Heart right ventricle (tissue), 16 donors: ENCODE measurements at regions not wholly inside any gene's neighbourhood (a gene's known extent, or its start where the extent isn't known, plus 50 kb on each side); places are given as distances from the start of the nearest gene placed in this dataset.

ENCODE experiments used
- ATAC-seq, 8 donors: fragments of 200-7000 bp; cut with Tn5 transposase; one replicate each; pipeline ENCODE4 v1.9.1; 2020; ENCODE audit warnings: mild to moderate bottlenecking in 8 of 8, moderate library complexity in 8 of 8, moderate number of reproducible peaks in 1 of 8
- DNase-seq, 2 donors: peaks; one replicate each; pipeline ENCODE4 v3.0.0-alpha.2; 2020
- H3K27ac ChIP-seq, 10 donors: fragments of 200-600 bp; sonication (generic) in 2 of 10; one replicate each; pipeline versions ENCODE4 v1.5.0 to v1.8.0; 2020 to 2022; ENCODE audit warnings: mild to moderate bottlenecking in 3 of 10
- H3K27me3 ChIP-seq, 7 donors: fragments of 200-600 bp; one replicate each; pipeline ENCODE4 v1.8.0; 2021 to 2022; ENCODE audit warnings: mild to moderate bottlenecking in 2 of 7
- H3K36me3 ChIP-seq, 9 donors: fragments of 200-600 bp; sonication (generic) in 1 of 9; one replicate each; pipeline versions ENCODE4 v1.5.0 to v1.8.0; 2020 to 2022; ENCODE audit warnings: mild to moderate bottlenecking in 2 of 9
- H3K4me1 ChIP-seq, 9 donors: fragments of 200-600 bp; sonication (generic) in 1 of 9; one replicate each; pipeline versions ENCODE4 v1.5.0 to v1.8.0; 2020 to 2022; ENCODE audit warnings: mild to moderate bottlenecking in 4 of 9
- H3K4me3 ChIP-seq, 10 donors: fragments of 200-600 bp; sonication (generic) in 2 of 10; one replicate each; pipeline versions ENCODE4 v1.5.0 to v1.8.0; 2020 to 2022; ENCODE audit warnings: mild to moderate bottlenecking in 7 of 10, moderate library complexity in 2 of 10
- H3K9me3 ChIP-seq, 11 donors: fragments of 200-600 bp in 10 of 11; sonication (generic) in 2 of 11; one replicate each; pipeline versions ENCODE4 v1.5.0 to v1.8.0; 2013 to 2022; ENCODE audit warnings: mild to moderate bottlenecking in 2 of 11, control low read depth in 1 of 11, moderate library complexity in 1 of 11
- WGBS, 2 donors: extraction: QIAGEN DNeasy Blood & Tissue Kit; methylation state at CpG; one replicate each; pipeline ENCODE4 v1.1.7; 2013; ENCODE audit warnings: inconsistent platforms in 1 of 2; 5-methylcytosine and 5-hydroxymethylcytosine counted together
- intact Hi-C, 10 donors: fragments of 100-400 bp; cut with DNase I; formaldehyde crosslinking; loops; one replicate each; pipeline versions ENCODE4 v1.11.1 to v1.14.2; 2022
- TF ChIP-seq, protein P1 (sequence below), 9 donors: fragments of 200-600 bp; sonication (generic) in 2 of 9; IDR thresholded peaks; one replicate each; pipeline versions ENCODE4 v1.5.0 to v1.8.0; 2021 to 2022; ENCODE audit warnings: antibody characterized with exemption in 9 of 9, mild to moderate bottlenecking in 5 of 9, moderate library complexity in 1 of 9
- donor health status: Arrhythmogenic right ventricular cardiomyopathy.
- donor health status: ischemic (EF 13 %, LVEDD 7.1; RV severe dilation, severe dysfunction).
- donor health status: healthy with polysubstance abuse.
- donor health status: DM: no; HTN: yes; CAD: no.
- donor health status: DM: no; HTN: no; CAD: no.
- donor health status: ischemic (EF 25% LVEDD 6.9; RV normal size, moderate dysfunction).
- donor health status: ischemic (EF 25% LVEDD 5.7; RV mildly dilated, moderate dysfunction).
- donor health status: healthy.
- donor health status: DM: yes; HTN: yes; CAD: no.
- donor health status: Ischemic cardiomyopathy.
- donor health status: ischemic (EF 35%, LVEDD 5.7; RV mildly dilated, moderate dysfunction).
- donor health status: nonischemic (EF 11% LVEDD 7.7; RV severe dilation, severe dysfunction).
- donor health status: DM: yes; HTN: yes; CAD: no.
- donor health status: PGD.
- donor health status: ischemic (EF 29% LVEDD 5.4; RV normal size, mild dysfunction).
- donor health status: nonischemic (EF 23%, LVEDD 6.1; RV moderate dilation, normal function).

GRCh38 chr5:44603496-44604272 lies 205.1 kb upstream of the MRPS30 start:
- DNase-seq (no peak), ATAC-seq (no peak)
- TF ChIP-seq, protein P1, sequence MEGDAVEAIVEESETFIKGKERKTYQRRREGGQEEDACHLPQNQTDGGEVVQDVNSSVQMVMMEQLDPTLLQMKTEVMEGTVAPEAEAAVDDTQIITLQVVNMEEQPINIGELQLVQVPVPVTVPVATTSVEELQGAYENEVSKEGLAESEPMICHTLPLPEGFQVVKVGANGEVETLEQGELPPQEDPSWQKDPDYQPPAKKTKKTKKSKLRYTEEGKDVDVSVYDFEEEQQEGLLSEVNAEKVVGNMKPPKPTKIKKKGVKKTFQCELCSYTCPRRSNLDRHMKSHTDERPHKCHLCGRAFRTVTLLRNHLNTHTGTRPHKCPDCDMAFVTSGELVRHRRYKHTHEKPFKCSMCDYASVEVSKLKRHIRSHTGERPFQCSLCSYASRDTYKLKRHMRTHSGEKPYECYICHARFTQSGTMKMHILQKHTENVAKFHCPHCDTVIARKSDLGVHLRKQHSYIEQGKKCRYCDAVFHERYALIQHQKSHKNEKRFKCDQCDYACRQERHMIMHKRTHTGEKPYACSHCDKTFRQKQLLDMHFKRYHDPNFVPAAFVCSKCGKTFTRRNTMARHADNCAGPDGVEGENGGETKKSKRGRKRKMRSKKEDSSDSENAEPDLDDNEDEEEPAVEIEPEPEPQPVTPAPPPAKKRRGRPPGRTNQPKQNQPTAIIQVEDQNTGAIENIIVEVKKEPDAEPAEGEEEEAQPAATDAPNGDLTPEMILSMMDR (IDR thresholded peaks at IDR 0.05) = no peak
- H3K27ac ChIP-seq = no peak overlapping the region
- no peaks in the 10 kb centered on the region for H3K36me3 ChIP-seq
- intact Hi-C loops = no loop called here
- peaks cover 0 to 4% (median 0%) of the 10 kb centered on the region in 11 donors for H3K9me3 ChIP-seq
- no peaks in the 10 kb centered on the region for H3K4me1 ChIP-seq
- H3K4me3 ChIP-seq = no peak overlapping the region
- no peaks in the 10 kb centered on the region for H3K27me3 ChIP-seq
- 76 to 85% methylated on average over 8 of the region's 8 CpGs for WGBS, 2 donors

- no peak overlapping the region for H3K27ac ChIP-seq
- DNase-seq = no peak
- no peak for ATAC-seq
- intact Hi-C loops = no loop called here
- H3K36me3 ChIP-seq = no peaks in the 10 kb centered on the region
- 55 to 78% methylated on average over 6 of the region's 6 CpGs for WGBS, 2 donors
- TF ChIP-seq, protein P1 (IDR thresholded peaks at IDR 0.05) = no peak
- no peak overlapping the region for H3K4me3 ChIP-seq
- no peaks in the 10 kb centered on the region for H3K27me3 ChIP-seq
- H3K4me1 ChIP-seq = no peaks in the 10 kb centered on the region
- H3K9me3 ChIP-seq = peaks cover 0 to 9% (median 0%) of the 10 kb centered on the region in 11 donors
Measured at GRCh38 chr5:44574678-44575077, 185.5 kb upstream of the FGF10 start.

GRCh38 chr5:44568519-44568918 lies 179.3 kb upstream of the FGF10 start:
- no peak for DNase-seq

DNA sequence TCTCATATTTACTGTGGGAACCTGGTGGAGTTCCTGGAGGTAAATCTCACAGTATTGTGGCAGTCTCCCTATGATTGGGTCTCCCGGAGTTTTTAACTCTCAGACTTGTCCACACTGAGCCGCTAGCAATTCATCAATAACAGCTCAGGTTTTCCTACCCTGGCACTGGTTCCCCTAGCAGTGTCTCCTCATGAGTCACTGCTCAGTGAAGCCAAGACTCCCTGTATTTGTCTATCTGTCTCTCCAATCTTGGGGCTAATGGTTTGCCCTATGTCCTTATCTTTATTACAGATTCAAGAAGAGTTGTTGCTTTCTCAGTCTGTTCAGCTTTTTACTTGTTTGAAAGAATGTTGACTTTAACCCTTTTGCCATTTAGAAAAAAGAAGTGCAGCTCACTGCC lies 176.7 kb upstream of the FGF10 start:
- 76 to 83% methylated on average over 2 of the region's 2 CpGs for WGBS, 2 donors
- TF ChIP-seq, protein P1 (IDR thresholded peaks at IDR 0.05) = no peak
- Histone ChIP-seq H3K9me3 (no peaks in the 10 kb centered on the region), H3K27ac (no peak overlapping the region), H3K36me3 (no peaks in the 10 kb centered on the region), H3K4me3 (no peak overlapping the region), H3K27me3 (no peaks in the 10 kb centered on the region), H3K4me1 (no peaks in the 10 kb centered on the region)
- intact Hi-C loops = no loop called here
- DNase-seq (no peak), ATAC-seq (peak in 1 of 8 donors; percentile 44)

More at GRCh38 chr5:44568519-44568918, 179.3 kb upstream of the FGF10 start:
- Histone ChIP-seq H3K27me3 (no peaks in the 10 kb centered on the region), H3K4me3 (no peak overlapping the region), H3K36me3 (no peaks in the 10 kb centered on the region), H3K4me1 (no peaks in the 10 kb centered on the region), H3K27ac (no peak overlapping the region), H3K9me3 (peaks cover 0 to 9% (median 0%) of the 10 kb centered on the region in 11 donors)
- intact Hi-C loops = no loop called here
- ATAC-seq = no peak
- WGBS, 2 donors = 93 to 100% methylated on average over 1 of the region's 1 CpG
- TF ChIP-seq, protein P1 (IDR thresholded peaks at IDR 0.05) = no peak
